IMR-90 (cell line): ENCODE measurements at regions not wholly inside any gene's neighbourhood (a gene's known extent, or its start where the extent isn't known, plus 50 kb on each side); places are given as distances from the start of the nearest gene placed in this dataset.

Experiments used
- CHD1 ChIP-seq: IDR thresholded peaks from 2 replicates; pipeline ENCODE4 v1.6.1; 2012; ENCODE audit warnings: low read depth, low read length, improper control_type of control experiment
- CTCF ChIP-seq: conservative IDR thresholded peaks from 2 replicates; pipeline ENCODE4 v1.5.1; 2012; ENCODE audit warnings: mild to moderate bottlenecking, low read depth, low read length, improper control_type of control experiment
- MXI1 ChIP-seq: IDR thresholded peaks from 2 replicates; pipeline ENCODE4 v1.6.1; 2012; ENCODE audit warnings: low read depth, mild to moderate bottlenecking, low read length, moderate library complexity, borderline replicate concordance
- POLR2A ChIP-seq: IDR thresholded peaks from 2 replicates; pipeline ENCODE4 v1.6.1; 2012; ENCODE audit warnings: mild to moderate bottlenecking, low read depth, low read length
- RAD21 ChIP-seq: IDR thresholded peaks from 2 replicates; pipeline ENCODE4 v1.6.1; 2012; ENCODE audit warnings: low read length, improper control_type of control experiment
- RCOR1 ChIP-seq: IDR thresholded peaks from 2 replicates; pipeline ENCODE4 v1.6.1; 2012; ENCODE audit warnings: mild to moderate bottlenecking, low read length, improper control_type of control experiment; ENCODE audit not compliant: insufficient replicate concordance

- no peak for TF ChIP-seq POLR2A
- no peak for TF ChIP-seq RAD21
- no peak for TF ChIP-seq CTCF
- no peak for TF ChIP-seq RCOR1
- TF ChIP-seq CHD1, result no peak
- TF ChIP-seq MXI1, result no peak
These were observed 52.7 kb upstream of the GRAMD1B start for GRCh38 chr11:123377355-123377754.
